K562 (cell line): ENCODE measurements at regions not wholly inside any gene's neighbourhood (a gene's known extent, or its start where the extent isn't known, plus 50 kb on each side); places are given as distances from the start of the nearest gene placed in this dataset.

Experiments used
- CEBPB ChIP-seq: fragments of 450-650 bp; IDR thresholded peaks from 2 replicates; pipeline ENCODE4 v1.6.1; 2016; ENCODE audit warnings: missing genetic modification characterization, missing compliant biosample characterization
- KDM1A ChIP-seq, 2 experiments: fragments of 450-650 bp; IDR thresholded peaks; 2 replicates each; pipeline ENCODE4 v1.6.1; 2016; ENCODE audit warnings: mild to moderate bottlenecking in 2 of 2
- YY1 ChIP-seq, 3 experiments: IDR thresholded peaks; 2 replicates each; pipeline ENCODE4 v1.6.1; 2011; ENCODE audit warnings: low read length in 2 of 3, mild to moderate bottlenecking in 2 of 3, moderate library complexity in 2 of 3, borderline replicate concordance in 1 of 3, control low read depth in 1 of 3, low read depth in 1 of 3; ENCODE audit not compliant: insufficient read depth in 3 of 3, insufficient replicate concordance in 2 of 3, control insufficient read depth in 1 of 3, insufficient read length in 1 of 3; ENCODE audit errors: extremely low read depth in 1 of 3

GRCh38 chr13:54687173-54687572 is 1658.6 kb downstream of the OLFM4 start:
- TF ChIP-seq KDM1A (IDR thresholded peaks at IDR 0.05) (no peak), YY1 (IDR thresholded peaks at IDR 0.05; ENCODE audit: borderline replicate concordance in 1 of 3, control insufficient read depth in 1 of 3, extremely low read depth in 1 of 3, insufficient read depth in 3 of 3, insufficient read length in 1 of 3, insufficient replicate concordance in 2 of 3, low read depth in 1 of 3, low read length in 2 of 3) (no peak), CEBPB (tag) (no peak)
